GM19238 (cell line): ENCODE measurements at regions not wholly inside any gene's neighbourhood (a gene's known extent, or its start where the extent isn't known, plus 50 kb on each side); places are given as distances from the start of the nearest gene placed in this dataset.
"Not testable (repeated sequence)": the region's sequence is repeated elsewhere in the genome, so short reads cannot be mapped to it uniquely, and the experiment has no call there.

Experiments
- DNase-seq: peaks from one replicate; pipeline ENCODE4 v3.0.0; 2011; ENCODE audit warnings: low spot score; ENCODE audit not compliant: insufficient read length

- DNase-seq = no peak
Measured at GRCh38 chrX:5306654-5307121, 922.0 kb downstream of the NLGN4X start.

GRCh38 chrX:5305452-5305851 is 923.2 kb downstream of the NLGN4X start:
- DNase-seq = no peak

GRCh38 chrX:5295004-5295403 is 933.7 kb downstream of the NLGN4X start:
- DNase-seq = no peak

- DNase-seq = no peak
Measured at GRCh38 chrX:5290635-5291034, 938.0 kb downstream of the NLGN4X start.

- not testable (repeated sequence) for DNase-seq
Measured at GRCh38 chrX:5289949-5290348, 938.7 kb downstream of the NLGN4X start.

- no peak for DNase-seq
Measured at GRCh38 chrX:5278908-5279307, 949.8 kb downstream of the NLGN4X start.

GRCh38 chrX:5265324-5265850 is 963.3 kb downstream of the NLGN4X start:
- DNase-seq = no peak

- DNase-seq = no peak
Measured at GRCh38 chrX:5250106-5250505, 978.6 kb downstream of the NLGN4X start.

- DNase-seq = no peak
Measured at GRCh38 chrX:5242091-5242790, 986.4 kb downstream of the NLGN4X start.

- no peak for DNase-seq
Measured at GRCh38 chrX:5236749-5237148, 991.9 kb downstream of the NLGN4X start.

- no peak for DNase-seq
Measured at GRCh38 chrX:5236096-5236495, 992.6 kb downstream of the NLGN4X start.

- DNase-seq = no peak
Measured at GRCh38 chrX:5233830-5234229, 994.8 kb downstream of the NLGN4X start.

- DNase-seq = no peak
Measured at GRCh38 chrX:5220421-5220820, 1008.2 kb downstream of the NLGN4X start.

GRCh38 chrX:5194806-5195205 is 1033.9 kb downstream of the NLGN4X start:
- DNase-seq = no peak

GRCh38 chrX:5180135-5180741 is 1048.4 kb downstream of the NLGN4X start:
- no peak for DNase-seq

- DNase-seq = no peak
Measured at GRCh38 chrX:5176766-5177165, 1051.9 kb downstream of the NLGN4X start.

- no peak for DNase-seq
Measured at GRCh38 chrX:5163663-5164062, 1065.0 kb downstream of the NLGN4X start.

- DNase-seq = no peak
Measured at GRCh38 chrX:5155301-5155700, 1073.4 kb downstream of the NLGN4X start.

GRCh38 chrX:5145957-5146356 is 1082.7 kb downstream of the NLGN4X start:
- no peak for DNase-seq

GRCh38 chrX:5142644-5143043 is 1086.0 kb downstream of the NLGN4X start:
- DNase-seq = no peak

GRCh38 chrX:5122181-5122678 is 1106.4 kb downstream of the NLGN4X start:
- DNase-seq = no peak

- DNase-seq = no peak
Measured at GRCh38 chrX:5117816-5118215, 1110.9 kb downstream of the NLGN4X start.

GRCh38 chrX:5113128-5113527 is 1115.5 kb downstream of the NLGN4X start:
- no peak for DNase-seq
